ENCODE measurements at regions not wholly inside any gene's neighbourhood (a gene's known extent, or its start where the extent isn't known, plus 50 kb on each side); places are given as distances from the start of the nearest gene placed in this dataset.
"Not testable (repeated sequence)": the region's sequence is repeated elsewhere in the genome, so short reads cannot be mapped to it uniquely, and the experiment has no call there.

GRCh38 chr5:152105085-152105484 lies 180.4 kb upstream of the GLRA1 start:
- no peaks in the 10 kb centered on the region for H3K79me2 ChIP-seq (ENCODE audit: control insufficient read depth, insufficient read depth, low read length)
- H3K9ac ChIP-seq (ENCODE audit: insufficient read depth, low read length), result no peak overlapping the region
- no peak overlapping the region for H3K4me3 ChIP-seq (replicated peaks in 1 of 4; ENCODE audit: control extremely low read depth in 1 of 4, insufficient read depth in 1 of 4, low read depth in 3 of 4, low read length in 4 of 4)
- H3K4me1 ChIP-seq (ENCODE audit: control insufficient read depth, extremely low read depth, insufficient read depth, low read length), result no peaks in the 10 kb centered on the region
- no peaks in the 10 kb centered on the region for H3K36me3 ChIP-seq (ENCODE audit: control insufficient read depth, insufficient read depth, low read length)
- H3K4me2 ChIP-seq (ENCODE audit: extremely low read depth, insufficient read depth, low read length), result no peak overlapping the region
- DNase-seq (ENCODE audit: low read depth in 2 of 2), result no peak
- H4K20me1 ChIP-seq (ENCODE audit: control insufficient read depth, extremely low read depth, insufficient read depth, low read length), result no peaks in the 10 kb centered on the region
- no peak overlapping the region for H3K27ac ChIP-seq (ENCODE audit: insufficient read depth, low read length)
- TF ChIP-seq CTCF (conservative IDR thresholded peaks at IDR 0.05 in 1 of 2, IDR thresholded peaks at IDR 0.05 in 1 of 2; ENCODE audit: low read depth in 1 of 2, low read length in 2 of 2), result no peak
- TF ChIP-seq EZH2 (IDR thresholded peaks at IDR 0.05; ENCODE audit: low read length, missing control alignments), result no peak
- no peak overlapping the region for H2AFZ ChIP-seq (ENCODE audit: low read length)
- H3K9me3 ChIP-seq (ENCODE audit: control insufficient read depth, insufficient read depth, low read depth, low read length), result no peaks in the 10 kb centered on the region
- H3K27me3 ChIP-seq (ENCODE audit: control insufficient read depth, insufficient read depth, low read length), result no peaks in the 10 kb centered on the region

- no peaks in the 10 kb centered on the region for H3K4me1 ChIP-seq (ENCODE audit: control insufficient read depth, extremely low read depth, insufficient read depth, low read length)
- no peak overlapping the region for H3K27ac ChIP-seq (ENCODE audit: insufficient read depth, low read length)
- no peaks in the 10 kb centered on the region for H3K27me3 ChIP-seq (ENCODE audit: control insufficient read depth, insufficient read depth, low read length)
- H3K4me3 ChIP-seq (replicated peaks in 1 of 4; ENCODE audit: control extremely low read depth in 1 of 4, insufficient read depth in 1 of 4, low read depth in 3 of 4, low read length in 4 of 4), result no peak overlapping the region
- DNase-seq (ENCODE audit: low read depth in 2 of 2), result no peak
- H2AFZ ChIP-seq (ENCODE audit: low read length), result no peak overlapping the region
- H3K4me2 ChIP-seq (ENCODE audit: extremely low read depth, insufficient read depth, low read length), result no peak overlapping the region
- H3K36me3 ChIP-seq (ENCODE audit: control insufficient read depth, insufficient read depth, low read length), result no peaks in the 10 kb centered on the region
- H3K9me3 ChIP-seq (ENCODE audit: control insufficient read depth, insufficient read depth, low read depth, low read length), result no peaks in the 10 kb centered on the region
- H4K20me1 ChIP-seq (ENCODE audit: control insufficient read depth, extremely low read depth, insufficient read depth, low read length), result no peaks in the 10 kb centered on the region
- H3K79me2 ChIP-seq (ENCODE audit: control insufficient read depth, insufficient read depth, low read length), result no peaks in the 10 kb centered on the region
- H3K9ac ChIP-seq (ENCODE audit: insufficient read depth, low read length), result no peak overlapping the region
- no peak for TF ChIP-seq CTCF (conservative IDR thresholded peaks at IDR 0.05 in 1 of 2, IDR thresholded peaks at IDR 0.05 in 1 of 2; ENCODE audit: low read depth in 1 of 2, low read length in 2 of 2)
- no peak for TF ChIP-seq EZH2 (IDR thresholded peaks at IDR 0.05; ENCODE audit: low read length, missing control alignments)
Measured at GRCh38 chr5:152104211-152104610, 179.6 kb upstream of the GLRA1 start.

GRCh38 chr5:152102908-152103307 lies 178.3 kb upstream of the GLRA1 start:
- not testable (repeated sequence) for H3K4me3 ChIP-seq (replicated peaks in 1 of 4; ENCODE audit: control extremely low read depth in 1 of 4, insufficient read depth in 1 of 4, low read depth in 3 of 4, low read length in 4 of 4); H3K79me2 ChIP-seq (ENCODE audit: control insufficient read depth, insufficient read depth, low read length); DNase-seq (ENCODE audit: low read depth in 2 of 2); H3K27ac ChIP-seq (ENCODE audit: insufficient read depth, low read length); H3K9me3 ChIP-seq (ENCODE audit: control insufficient read depth, insufficient read depth, low read depth, low read length); H3K36me3 ChIP-seq (ENCODE audit: control insufficient read depth, insufficient read depth, low read length); H2AFZ ChIP-seq (ENCODE audit: low read length); H3K4me2 ChIP-seq (ENCODE audit: extremely low read depth, insufficient read depth, low read length); H3K27me3 ChIP-seq (ENCODE audit: control insufficient read depth, insufficient read depth, low read length); H3K4me1 ChIP-seq (ENCODE audit: control insufficient read depth, extremely low read depth, insufficient read depth, low read length); H3K9ac ChIP-seq (ENCODE audit: insufficient read depth, low read length); H4K20me1 ChIP-seq (ENCODE audit: control insufficient read depth, extremely low read depth, insufficient read depth, low read length)

DNA sequence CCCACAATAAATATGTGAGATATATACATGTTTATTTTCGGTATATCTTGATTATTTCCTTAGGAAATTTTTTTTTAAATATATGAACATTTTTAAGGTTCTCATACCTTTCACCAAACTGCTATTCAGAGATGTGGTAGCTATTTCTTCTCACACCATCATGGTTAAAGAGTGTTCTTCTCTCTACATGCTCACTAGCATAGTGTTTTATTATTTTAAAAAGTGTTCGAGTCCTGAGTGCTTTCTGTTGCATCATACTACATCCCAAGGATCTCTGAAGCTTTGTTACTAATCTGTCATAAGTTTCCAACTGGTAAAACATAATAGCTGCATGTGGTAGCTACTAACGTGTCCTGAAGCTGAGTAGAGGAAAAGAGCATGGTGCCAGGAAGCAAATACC lies 177.4 kb upstream of the GLRA1 start:
- Histone ChIP-seq H3K27ac (ENCODE audit: insufficient read depth, low read length) (no peak overlapping the region), H3K27me3 (ENCODE audit: control insufficient read depth, insufficient read depth, low read length) (no peaks in the 10 kb centered on the region), H2AFZ (ENCODE audit: low read length) (no peak overlapping the region), H3K36me3 (ENCODE audit: control insufficient read depth, insufficient read depth, low read length) (no peaks in the 10 kb centered on the region), H4K20me1 (ENCODE audit: control insufficient read depth, extremely low read depth, insufficient read depth, low read length) (no peaks in the 10 kb centered on the region), H3K79me2 (ENCODE audit: control insufficient read depth, insufficient read depth, low read length) (no peaks in the 10 kb centered on the region), H3K9ac (ENCODE audit: insufficient read depth, low read length) (no peak overlapping the region), H3K9me3 (ENCODE audit: control insufficient read depth, insufficient read depth, low read depth, low read length) (no peaks in the 10 kb centered on the region), H3K4me3 (replicated peaks in 1 of 4; ENCODE audit: control extremely low read depth in 1 of 4, insufficient read depth in 1 of 4, low read depth in 3 of 4, low read length in 4 of 4) (no peak overlapping the region), H3K4me1 (ENCODE audit: control insufficient read depth, extremely low read depth, insufficient read depth, low read length) (no peaks in the 10 kb centered on the region), H3K4me2 (ENCODE audit: extremely low read depth, insufficient read depth, low read length) (no peak overlapping the region)
- TF ChIP-seq EZH2 (IDR thresholded peaks at IDR 0.05; ENCODE audit: low read length, missing control alignments) (no peak), CTCF (conservative IDR thresholded peaks at IDR 0.05 in 1 of 2, IDR thresholded peaks at IDR 0.05 in 1 of 2; ENCODE audit: low read depth in 1 of 2, low read length in 2 of 2) (no peak)
- DNase-seq (ENCODE audit: low read depth in 2 of 2), result no peak

Measured in fibroblast of lung (primary cell).